ENCODE measurements at regions not wholly inside any gene's neighbourhood (a gene's known extent, or its start where the extent isn't known, plus 50 kb on each side); places are given as distances from the start of the nearest gene placed in this dataset.

DNA sequence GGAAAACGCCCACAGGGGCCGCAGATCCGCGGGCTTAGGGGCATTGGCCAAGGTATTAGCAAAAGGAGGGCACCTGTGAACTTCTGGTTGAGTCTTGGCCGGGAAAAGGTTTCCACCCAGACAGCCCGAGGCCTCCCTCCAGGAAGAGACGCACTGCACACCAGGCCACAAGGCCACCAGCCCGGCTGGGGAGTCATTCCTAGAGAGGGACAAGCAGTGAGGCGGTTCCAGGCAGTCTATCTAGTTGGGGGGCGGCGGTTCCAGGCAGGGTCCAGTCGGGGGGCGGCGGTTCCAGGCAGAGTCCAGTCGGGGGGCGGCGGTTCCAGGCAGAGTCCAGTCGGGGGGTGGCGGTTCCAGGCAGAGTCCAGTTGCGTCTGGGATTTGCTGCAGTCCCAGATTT lies 518.5 kb downstream of the GLRX3 start:
- no peak overlapping the region for H3K4me3 ChIP-seq (ENCODE audit: low read depth, low read length)
- in situ Hi-C loops (cut with HindIII; ENCODE audit: low sequenced_read_pairs) = no loop called here
- no peak for TF ChIP-seq CTCF (IDR thresholded peaks at IDR 0.05; ENCODE audit: low read depth, low read length)
- DNase-seq (ENCODE audit: low read depth, low spot score) = no peak

- H3K4me3 ChIP-seq (ENCODE audit: low read depth, low read length) = no peak overlapping the region
- in situ Hi-C loops (cut with HindIII; ENCODE audit: low sequenced_read_pairs) = no loop called here
- no peak for TF ChIP-seq CTCF (IDR thresholded peaks at IDR 0.05; ENCODE audit: low read depth, low read length)
- DNase-seq (ENCODE audit: low read depth, low spot score) = no peak
Observed at GRCh38 chr10:130655313-130656186, 519.4 kb downstream of the GLRX3 start.

DNA sequence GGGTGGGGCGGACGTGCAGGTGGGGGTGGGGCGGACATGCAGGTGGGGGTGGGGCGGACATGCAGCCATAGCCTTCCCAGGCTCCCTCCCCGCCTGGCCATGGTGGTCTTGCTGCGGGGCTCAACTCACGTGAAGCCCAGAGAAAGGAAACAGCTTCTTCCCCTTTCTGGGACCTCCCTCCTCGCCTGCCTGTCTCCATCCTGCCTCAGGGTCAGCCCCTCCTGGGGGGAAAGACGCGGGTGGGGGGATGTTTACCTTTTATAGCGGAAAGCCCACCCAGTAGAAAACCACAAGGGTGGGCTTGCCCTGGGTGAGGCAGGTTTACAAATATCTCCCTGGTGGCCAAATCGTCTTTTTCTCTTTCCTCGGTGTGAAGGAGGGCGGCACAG lies 520.0 kb downstream of the GLRX3 start:
- in situ Hi-C loops (cut with HindIII; ENCODE audit: low sequenced_read_pairs) = no loop called here
- no peak for TF ChIP-seq CTCF (IDR thresholded peaks at IDR 0.05; ENCODE audit: low read depth, low read length)
- H3K4me3 ChIP-seq (ENCODE audit: low read depth, low read length) = no peak overlapping the region
- DNase-seq (ENCODE audit: low read depth, low spot score) = no peak

DNA sequence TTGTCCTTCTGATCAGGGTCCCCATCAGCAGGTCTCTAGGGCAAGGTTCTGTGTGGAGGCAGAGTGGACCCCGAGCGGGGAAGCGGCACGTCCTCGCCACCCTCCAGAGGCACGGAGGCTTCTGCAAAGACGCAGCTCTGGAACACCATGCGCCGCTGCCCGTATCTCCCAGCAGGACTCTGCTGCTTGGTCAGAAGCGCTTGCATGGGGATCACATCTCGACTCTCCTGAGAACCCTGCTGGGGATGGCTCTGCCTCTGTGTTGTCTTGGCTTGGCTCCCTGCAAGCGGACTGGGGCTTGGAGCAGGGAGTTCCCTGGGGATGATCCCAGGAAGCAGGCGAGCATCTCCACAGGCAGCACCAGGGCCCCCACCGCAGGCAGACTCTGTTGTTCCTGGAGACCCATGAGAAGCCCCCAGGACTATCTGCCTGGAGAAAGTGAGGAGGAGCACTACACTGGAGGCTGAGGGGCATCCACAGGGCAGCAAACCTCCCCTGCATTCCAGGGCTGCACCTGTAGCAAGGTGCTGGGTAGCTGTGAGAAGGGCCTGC lies 520.5 kb downstream of the GLRX3 start:
- no peak for TF ChIP-seq CTCF (IDR thresholded peaks at IDR 0.05; ENCODE audit: low read depth, low read length)
- DNase-seq (ENCODE audit: low read depth, low spot score) = no peak
- in situ Hi-C loops (cut with HindIII; ENCODE audit: low sequenced_read_pairs) = no loop called here
- no peak overlapping the region for H3K4me3 ChIP-seq (ENCODE audit: low read depth, low read length)

DNA sequence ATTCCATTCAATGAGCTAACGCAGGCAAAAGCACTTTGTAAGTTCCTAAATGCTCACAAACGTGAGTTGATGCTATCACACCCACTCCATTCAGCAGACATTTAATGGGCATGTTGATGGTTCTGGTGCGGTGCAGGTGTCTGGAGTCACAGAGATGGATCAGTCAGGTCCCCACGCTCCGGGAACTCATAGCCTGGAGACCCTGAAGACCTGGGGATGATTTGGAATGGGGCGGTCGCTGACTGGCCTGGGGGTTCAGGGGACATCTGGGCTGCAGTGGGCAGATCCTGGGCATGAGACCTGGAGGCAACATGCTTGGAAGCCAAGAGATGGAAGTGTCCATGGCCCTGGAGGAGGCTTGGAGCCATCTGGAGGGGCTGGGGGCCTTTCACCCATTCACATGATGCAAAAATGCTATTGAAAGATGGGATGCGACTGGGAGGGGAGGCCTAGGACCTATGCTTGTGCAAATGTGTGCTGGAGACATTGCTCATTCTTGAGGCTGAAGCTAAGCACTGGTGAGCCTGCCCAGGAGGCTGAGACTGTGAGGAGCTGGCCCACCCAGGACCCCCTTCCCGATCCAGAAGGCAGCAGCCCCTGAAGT lies 522.6 kb downstream of the GLRX3 start:
- no peak for DNase-seq (ENCODE audit: low read depth, low spot score)
- no peak overlapping the region for H3K4me3 ChIP-seq (ENCODE audit: low read depth, low read length)
- in situ Hi-C loops (cut with HindIII; ENCODE audit: low sequenced_read_pairs) = no loop called here
- no peak for TF ChIP-seq CTCF (IDR thresholded peaks at IDR 0.05; ENCODE audit: low read depth, low read length)

DNA sequence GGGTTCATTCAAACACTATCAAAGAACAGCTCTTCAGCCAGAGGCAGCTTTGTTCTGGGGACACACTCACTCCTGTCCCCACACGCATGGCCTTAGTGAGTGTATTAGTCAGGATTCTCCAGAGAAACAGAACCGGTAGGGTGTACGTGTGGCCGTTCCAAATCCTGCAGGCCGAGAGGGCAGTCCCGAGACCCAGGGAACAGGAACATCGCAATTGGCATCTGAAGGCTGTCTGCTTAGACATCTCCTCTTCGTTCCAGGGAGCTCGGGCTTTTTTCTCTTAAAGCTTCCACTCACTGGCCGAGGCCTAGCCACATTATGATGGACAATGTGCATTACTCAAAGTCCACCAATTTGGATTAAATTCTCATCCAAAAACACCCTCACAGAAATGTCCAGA lies 523.3 kb downstream of the GLRX3 start:
- TF ChIP-seq CTCF (IDR thresholded peaks at IDR 0.05; ENCODE audit: low read depth, low read length) = no peak
- no peak overlapping the region for H3K4me3 ChIP-seq (ENCODE audit: low read depth, low read length)
- in situ Hi-C loops (cut with HindIII; ENCODE audit: low sequenced_read_pairs) = no loop called here
- DNase-seq (ENCODE audit: low read depth, low spot score) = no peak
